H1 (cell line): ENCODE measurements at regions not wholly inside any gene's neighbourhood (a gene's known extent, or its start where the extent isn't known, plus 50 kb on each side); places are given as distances from the start of the nearest gene placed in this dataset.

Source experiments
- CBX8 ChIP-seq: fragments of 300-800, 300-1000 bp; sonication (generic); IDR thresholded peaks from 2 replicates; pipeline ENCODE4 v1.7.1; 2016; ENCODE audit warnings: low read depth, low read length, borderline replicate concordance
- CREB1 ChIP-seq: IDR thresholded peaks from 2 replicates; pipeline ENCODE4 v1.6.1; 2012; ENCODE audit warnings: inconsistent platforms
- HDAC2 ChIP-seq, 2 experiments: fragments of 300-600 bp in 1 of 2; sonication (generic) in 1 of 2; IDR thresholded peaks; 2 replicates each; pipeline ENCODE4 v1.6.1; 2011 to 2012; ENCODE audit warnings: low read depth in 2 of 2, low read length in 2 of 2, mild to moderate bottlenecking in 2 of 2, moderate library complexity in 2 of 2, borderline replicate concordance in 1 of 2, inconsistent platforms in 1 of 2
- KDM4A ChIP-seq: IDR thresholded peaks from one replicate; pipeline ENCODE4 v1.7.1; 2012; ENCODE audit warnings: low read depth, mild to moderate bottlenecking, moderate library complexity, low read length, inconsistent platforms; ENCODE audit not compliant: severe bottlenecking
- RAD21 ChIP-seq, 2 experiments: IDR thresholded peaks in 1 of 2; conservative IDR thresholded peaks in 1 of 2; 2 replicates each; pipeline ENCODE4 v1.6.1; 2011; ENCODE audit warnings: low read depth in 2 of 2, low read length in 2 of 2, improper control_type of control experiment in 1 of 2, inconsistent platforms in 1 of 2, mild to moderate bottlenecking in 1 of 2, moderate library complexity in 1 of 2
- RFX5 ChIP-seq: IDR thresholded peaks from 2 replicates; pipeline ENCODE4 v1.6.1; 2011; ENCODE audit warnings: low read depth, low read length, improper control_type of control experiment, borderline replicate concordance
- SP4 ChIP-seq: IDR thresholded peaks from 2 replicates; pipeline ENCODE4 v1.6.1; 2012; ENCODE audit warnings: low read length, inconsistent platforms

DNA sequence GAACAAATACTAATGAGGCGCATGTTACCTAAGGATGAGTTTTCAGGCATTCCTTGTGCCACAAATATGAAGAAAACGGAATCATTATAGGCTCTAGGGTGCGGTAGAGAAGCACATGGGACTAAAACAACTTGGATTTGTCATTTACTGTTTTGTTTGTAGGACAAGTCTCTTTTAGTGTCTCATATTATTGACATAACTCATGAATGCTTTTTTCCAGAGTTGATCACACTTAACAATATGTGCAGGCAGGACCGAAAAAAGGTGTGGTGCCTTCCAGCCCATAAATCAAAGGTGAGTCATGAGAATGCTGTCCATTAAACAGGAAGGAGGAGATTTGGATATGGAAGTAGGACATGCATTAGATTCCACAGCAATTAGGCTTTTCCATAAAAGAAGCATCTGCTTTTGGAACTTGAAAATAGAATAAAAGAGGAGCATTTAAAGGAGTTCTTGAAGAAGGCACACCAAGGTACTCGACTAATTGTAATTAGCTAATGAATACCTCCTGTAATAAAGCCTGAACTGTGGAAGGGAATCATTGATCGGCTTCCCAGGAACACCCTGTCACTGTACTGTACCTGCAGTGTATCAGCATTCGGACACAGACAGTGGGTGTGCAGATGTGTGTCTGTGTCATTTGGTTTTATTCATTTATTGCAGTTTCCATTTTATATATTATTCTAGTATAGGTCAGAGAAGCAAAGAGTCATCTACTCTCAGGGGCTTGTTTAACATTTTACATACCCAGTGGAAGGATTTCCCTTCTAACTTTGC lies 119.7 kb upstream of the KLF14 start (continued):
- no peak for TF ChIP-seq KDM4A
- no peak for TF ChIP-seq RFX5
- TF ChIP-seq CREB1: no peak
- no peak for TF ChIP-seq SP4
- no peak for TF ChIP-seq RAD21 (IDR thresholded peaks at IDR 0.05 in 1 of 2, conservative IDR thresholded peaks at IDR 0.05 in 1 of 2; ENCODE audit: low read depth in 2 of 2, low read length in 2 of 2)
- TF ChIP-seq CBX8: no peak
- no peak for TF ChIP-seq HDAC2 (IDR thresholded peaks at IDR 0.05; ENCODE audit: borderline replicate concordance in 1 of 2, low read depth in 2 of 2, low read length in 2 of 2)
